NCI-H2196 treated with DMSO at 0.1 percent for 48 hours (cell line): ENCODE measurements at regions not wholly inside any gene's neighbourhood (a gene's known extent, or its start where the extent isn't known, plus 50 kb on each side); places are given as distances from the start of the nearest gene placed in this dataset.

ENCODE experiments used
- DNase-seq: peaks from one replicate; lab custom pipeline; 2025; ENCODE audit not compliant: unreplicated experiment; lab: John Stamatoyannopoulos, UW

DNA sequence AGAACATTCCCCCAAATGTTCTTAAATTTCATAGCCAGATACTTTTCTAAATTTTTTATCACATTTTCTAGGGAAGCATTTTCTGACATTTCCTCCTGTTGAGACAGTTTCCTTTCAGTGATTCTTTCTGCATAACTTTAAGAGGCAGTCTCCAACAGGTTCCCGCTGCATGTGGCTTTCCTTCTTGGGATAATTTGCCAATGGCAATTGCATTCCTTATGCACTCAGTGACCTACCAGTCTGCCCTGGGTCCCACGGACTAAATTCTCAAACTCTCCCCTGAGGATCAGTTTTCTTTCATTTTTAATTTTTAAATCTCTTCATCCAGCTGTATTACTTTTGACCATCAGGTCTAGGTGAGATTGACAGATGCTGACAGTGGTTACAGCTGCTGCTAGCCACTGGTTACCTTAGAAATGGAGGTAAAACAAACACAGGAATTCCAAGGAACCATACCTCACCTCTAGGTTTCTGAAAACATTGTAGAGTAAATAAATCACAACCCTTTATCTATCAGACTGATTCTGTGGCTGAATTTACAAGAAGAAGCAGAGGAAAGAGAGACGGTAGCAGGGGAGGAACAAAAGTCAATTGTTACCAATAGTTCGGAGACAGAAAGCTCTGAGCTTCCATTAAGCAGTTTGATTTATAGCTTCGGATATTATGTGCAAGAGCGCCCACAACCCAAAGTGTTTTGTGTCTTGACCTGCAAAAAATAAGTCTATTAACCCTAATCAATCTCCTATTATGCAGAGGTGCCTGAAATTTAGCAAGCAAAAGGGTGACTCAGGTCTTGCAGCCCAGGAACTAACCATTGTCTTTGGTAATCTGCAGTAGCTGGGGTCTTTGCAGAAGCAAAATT is 216.0 kb downstream of the PMP22 start:
- DNase-seq: no peak

DNA sequence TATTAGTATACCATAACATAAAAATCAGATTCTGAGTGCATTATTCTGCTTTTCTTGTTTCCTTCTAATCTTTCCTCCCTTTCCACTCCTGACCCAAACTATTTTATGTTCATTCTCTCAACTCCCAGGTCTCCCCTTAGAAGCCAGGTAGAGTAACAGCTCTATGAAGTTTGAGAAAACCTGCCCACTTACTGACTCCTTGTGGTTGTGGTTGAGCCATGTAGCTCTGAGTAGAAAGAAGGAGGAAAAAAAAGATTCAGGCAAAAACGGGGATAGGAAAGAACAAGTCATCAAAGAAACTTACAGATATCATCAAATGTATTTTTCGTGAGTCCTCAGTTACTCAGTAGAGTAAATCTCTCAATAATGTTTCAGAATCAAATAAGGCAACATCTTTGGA is 216.7 kb downstream of the PMP22 start:
- no peak for DNase-seq

DNA sequence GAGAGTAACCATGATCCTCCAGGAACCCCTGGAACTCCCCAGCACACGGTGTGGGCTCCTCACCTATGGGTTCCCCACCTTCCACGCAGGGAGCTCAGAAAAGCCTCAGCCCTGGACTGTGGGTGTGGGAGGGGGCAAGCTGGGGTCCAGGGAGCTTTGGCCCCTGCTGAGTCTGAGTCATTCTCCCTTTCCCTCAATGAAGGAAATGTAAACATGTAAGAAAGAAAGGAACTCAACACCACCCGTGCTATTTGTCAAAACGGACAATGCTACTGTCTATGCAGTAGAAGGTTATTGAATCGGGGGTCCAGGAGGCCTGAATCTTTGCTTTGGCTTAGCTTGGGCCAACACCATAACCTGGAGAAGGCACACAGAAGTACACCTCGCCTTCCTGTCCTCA is 222.8 kb downstream of the PMP22 start:
- DNase-seq: no peak

DNA sequence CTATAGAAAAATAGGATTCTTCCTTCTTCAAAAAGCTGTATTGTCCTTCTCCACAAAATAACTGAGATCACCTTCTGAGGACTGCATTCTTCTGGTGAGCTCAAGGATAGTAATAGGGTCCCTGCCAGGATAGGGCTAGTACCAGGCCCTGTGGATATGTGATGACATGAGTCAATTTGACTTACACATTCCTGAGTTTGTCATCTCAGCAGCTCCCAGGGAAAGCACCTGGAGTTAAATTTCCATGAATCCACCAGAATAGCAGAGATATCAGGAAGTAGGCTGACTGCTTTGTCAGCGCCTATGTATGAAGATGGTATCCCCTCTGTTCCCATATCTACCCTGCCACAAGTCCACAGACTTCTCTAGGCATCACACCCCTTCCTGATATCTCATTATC is 225.8 kb downstream of the PMP22 start:
- DNase-seq: no peak

DNA sequence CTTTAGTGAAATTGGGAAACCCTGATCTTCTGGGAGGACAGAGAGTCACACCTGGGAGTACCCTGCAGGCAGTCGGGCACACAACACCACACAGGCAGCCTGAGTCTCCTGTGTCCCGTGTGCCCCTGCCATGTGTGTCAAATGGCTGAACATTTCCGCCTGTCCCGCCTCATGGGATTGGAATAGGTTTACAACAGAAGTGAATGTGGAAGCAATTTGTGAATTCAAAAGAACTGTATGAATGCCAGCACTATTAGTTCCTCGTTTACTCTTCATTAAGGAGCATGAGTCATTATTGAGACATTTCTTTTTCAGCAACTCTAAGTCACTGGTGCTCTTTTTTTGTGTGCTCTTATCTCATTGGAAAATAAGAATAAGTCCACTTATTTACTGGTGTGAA is 226.5 kb downstream of the PMP22 start:
- no peak for DNase-seq

DNA sequence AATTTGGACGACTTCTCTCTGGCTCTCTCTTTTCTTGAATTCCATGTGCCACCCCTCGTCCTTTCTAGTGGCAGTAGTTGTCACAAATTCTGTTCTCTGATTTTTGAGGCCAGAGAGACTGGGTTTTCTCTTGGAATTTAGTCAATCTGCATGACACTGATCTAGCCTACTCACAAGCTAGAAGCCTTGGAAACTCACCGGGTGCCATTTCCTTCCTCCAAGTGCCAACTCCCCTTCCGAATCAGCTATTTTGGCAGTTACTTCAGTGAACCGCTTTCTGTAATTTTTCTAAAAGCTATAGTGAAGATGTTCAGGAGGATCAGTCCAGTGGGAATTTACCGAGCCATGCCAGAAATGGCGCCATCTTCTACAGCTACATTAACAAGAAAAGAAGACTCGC is 228.9 kb downstream of the PMP22 start:
- no peak for DNase-seq

DNA sequence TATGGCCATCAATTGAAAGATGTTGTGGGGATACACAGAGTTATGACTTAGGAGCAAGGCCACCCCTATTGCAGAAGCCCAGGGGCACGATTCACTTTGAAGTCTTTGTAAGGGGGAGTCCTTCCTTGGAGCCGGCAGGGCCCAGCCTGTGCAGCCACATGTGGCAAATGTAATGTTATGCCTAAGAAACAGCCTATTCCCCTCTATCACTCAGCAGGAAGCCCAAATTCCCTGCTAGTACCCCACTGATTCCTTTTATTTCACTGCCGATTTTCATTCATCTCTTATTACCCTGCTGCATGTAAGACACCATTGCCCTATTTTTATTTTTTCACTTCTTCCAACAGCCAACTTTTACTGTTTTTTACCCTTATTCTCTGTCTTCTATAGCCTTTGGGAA is 233.2 kb downstream of the PMP22 start:
- DNase-seq: no peak

DNA sequence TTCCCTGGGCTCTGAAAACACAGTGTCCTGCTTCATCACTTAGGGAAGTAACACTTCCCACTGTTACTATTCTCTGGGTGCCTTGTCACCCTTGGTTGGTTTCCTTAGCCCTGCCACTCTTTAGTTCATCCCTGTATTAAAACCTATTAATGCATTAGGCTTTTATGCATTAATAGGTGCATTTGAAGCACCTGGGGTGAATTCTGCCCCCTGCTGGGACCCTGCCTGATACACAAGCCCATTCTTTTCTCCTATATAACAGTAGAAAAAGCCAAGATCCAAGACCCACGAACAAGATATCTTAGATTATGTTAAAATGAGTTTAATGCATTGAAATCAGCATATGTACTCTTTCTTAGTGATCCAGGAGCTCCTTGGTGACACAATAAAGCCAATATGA is 235.7 kb downstream of the PMP22 start:
- no peak for DNase-seq

DNA sequence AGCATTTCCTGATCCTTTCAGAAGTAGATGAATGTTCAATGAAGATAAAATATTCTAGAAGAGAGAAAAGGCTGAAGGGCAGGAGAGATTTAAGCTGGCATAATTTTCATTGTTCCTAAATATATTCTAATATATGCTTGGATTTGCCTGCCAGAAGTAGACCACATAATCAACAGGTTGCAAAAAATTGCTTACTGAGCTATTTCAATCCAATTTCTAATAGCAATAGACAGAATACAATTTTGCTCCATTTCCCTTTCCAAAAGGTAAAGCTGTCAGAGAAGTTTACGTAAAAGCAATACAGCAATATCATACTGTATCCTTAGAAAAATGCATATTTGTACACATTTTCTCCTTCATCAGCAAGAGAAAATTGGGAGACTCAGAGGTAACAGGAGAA is 237.3 kb downstream of the PMP22 start:
- no peak for DNase-seq

DNA sequence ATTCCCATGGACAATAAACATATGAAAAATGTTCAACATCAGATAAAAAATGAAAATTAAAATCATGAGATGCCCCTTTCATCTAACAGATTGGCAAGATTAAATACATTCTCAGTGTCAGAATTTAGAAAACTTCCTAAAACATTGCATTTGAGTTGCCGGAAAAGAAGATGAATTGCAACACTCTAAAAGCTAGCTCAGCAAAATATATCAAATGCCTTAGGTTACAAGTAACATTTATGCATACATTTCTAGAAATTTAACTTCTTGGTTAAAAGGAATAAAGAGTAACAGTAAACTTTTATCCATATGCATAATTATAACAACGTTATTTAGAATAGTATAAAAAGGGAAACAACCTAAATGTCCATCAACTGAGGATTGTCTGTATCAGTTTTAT is 239.0 kb downstream of the PMP22 start:
- DNase-seq: no peak

DNA sequence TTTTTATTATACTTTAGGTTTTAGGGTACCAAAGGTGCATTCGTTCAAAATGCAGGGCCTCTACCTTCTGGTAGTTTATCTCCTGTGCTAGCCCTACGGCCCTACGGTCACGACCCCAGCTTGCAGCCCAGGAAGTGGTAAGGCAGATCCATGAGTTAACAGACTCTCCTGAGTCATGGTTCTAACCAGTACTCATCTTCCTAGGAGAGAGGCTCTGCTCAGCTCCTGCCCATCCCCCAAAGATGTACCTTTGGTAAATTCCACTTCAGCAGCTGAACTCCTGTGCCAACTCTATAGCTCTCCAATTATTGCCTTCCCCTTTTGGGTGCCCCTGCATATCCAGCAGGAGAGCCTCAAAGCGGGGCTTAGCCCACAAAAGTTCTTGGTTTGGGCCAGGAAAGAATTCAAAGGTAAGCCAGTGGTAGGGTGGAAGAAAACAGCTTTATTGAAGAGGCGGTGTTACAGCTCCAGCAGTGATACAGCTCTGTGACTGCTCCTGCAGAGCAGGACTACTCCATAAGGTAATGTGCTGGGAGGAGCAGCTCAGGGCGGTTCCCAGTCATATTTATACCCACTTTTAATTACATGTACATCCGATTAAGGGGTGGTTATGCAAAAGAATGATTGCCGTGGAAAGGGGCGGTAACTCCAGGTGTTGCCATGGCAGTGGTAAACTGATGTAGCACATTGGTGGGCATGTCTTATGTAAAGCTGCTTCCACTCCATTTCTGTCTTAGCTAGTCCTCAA is 241.4 kb downstream of the PMP22 start:
- DNase-seq: no peak

DNA sequence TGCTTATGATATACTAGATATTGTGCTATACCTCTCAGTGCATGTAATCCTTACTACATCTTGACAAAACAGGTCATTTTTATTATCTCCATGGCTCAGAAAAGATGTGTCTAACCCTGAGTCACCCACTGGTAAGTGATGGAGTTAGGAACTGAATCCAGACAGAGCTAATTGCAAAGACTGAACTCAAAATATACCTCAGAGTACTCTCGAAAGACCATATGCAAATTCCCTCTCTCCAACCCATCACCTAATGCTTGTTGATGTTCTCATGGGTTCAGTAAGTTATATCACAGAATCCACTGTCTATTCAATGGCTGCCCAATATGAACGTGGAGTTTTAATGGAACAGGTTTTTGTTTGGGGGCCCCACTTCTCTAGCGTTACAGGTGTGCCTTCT is 246.0 kb downstream of the PMP22 start:
- DNase-seq: no peak

DNA sequence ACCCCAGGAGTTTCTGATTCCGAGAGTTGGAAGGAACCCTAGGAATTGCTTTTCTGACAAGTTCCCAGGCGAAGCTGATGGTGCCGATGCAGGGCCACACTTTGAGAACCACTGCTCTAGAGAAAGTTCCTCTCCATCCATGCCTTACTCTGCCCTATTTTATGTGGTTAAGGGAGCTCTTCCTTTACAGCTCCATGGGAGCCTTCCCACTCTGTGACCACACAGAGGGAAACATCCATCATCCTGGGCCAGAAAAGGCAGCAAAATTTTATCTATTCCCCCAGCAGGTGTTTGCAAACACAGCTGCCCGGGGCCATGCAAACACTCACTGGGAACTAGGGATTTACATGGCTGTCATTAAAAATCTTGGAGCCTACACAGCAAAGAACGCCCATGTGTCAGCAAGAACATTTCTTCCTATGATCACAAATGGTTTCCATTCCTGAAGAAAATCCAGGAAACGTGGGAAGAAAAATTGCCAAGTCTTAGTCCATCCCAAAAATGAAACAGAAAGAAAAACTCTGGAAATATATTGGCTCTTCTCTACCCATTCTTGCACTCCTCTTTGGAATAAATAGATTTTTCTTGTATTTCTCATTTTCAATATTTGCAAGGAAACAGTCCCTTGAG is 252.7 kb downstream of the PMP22 start:
- no peak for DNase-seq

DNA sequence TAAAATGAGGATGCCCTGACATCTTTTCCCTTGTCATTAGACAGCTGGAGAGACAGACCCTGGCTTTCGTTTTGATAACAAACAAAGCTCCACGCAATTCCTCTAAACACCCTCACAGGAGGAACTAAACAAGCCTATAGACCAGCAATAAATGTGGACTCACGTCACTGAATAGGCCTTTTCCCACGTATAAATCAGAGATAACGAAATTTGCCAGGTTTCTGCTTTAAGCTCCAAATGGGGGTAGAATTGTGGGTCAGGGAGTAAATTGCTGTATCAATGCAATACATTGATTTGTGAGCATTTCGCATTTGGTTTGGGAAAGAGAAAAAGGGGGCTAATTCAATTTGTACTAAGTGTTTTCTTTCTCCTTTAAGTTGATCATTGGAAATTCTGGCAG is 256.0 kb downstream of the PMP22 start:
- DNase-seq: no peak

DNA sequence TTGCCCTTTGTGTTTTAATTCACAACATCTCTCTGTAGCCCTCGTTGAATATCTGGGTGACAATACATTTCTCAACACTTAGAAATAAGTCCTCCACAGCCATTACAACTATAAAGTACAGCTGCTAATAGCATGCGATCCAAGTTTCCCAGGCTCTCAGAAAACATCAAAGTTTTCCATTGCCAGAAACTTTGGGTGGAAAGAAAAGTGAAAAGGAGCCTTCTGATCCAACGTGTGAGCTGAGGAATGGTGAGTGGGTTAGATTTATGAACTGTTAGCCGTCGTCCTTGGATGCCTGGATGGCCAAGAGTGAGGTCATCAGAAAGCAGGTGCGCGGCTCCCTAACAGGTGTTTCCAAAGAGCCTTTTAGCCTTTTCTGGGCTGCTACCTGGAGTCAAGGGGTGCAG is 258.0 kb downstream of the PMP22 start:
- no peak for DNase-seq

DNA sequence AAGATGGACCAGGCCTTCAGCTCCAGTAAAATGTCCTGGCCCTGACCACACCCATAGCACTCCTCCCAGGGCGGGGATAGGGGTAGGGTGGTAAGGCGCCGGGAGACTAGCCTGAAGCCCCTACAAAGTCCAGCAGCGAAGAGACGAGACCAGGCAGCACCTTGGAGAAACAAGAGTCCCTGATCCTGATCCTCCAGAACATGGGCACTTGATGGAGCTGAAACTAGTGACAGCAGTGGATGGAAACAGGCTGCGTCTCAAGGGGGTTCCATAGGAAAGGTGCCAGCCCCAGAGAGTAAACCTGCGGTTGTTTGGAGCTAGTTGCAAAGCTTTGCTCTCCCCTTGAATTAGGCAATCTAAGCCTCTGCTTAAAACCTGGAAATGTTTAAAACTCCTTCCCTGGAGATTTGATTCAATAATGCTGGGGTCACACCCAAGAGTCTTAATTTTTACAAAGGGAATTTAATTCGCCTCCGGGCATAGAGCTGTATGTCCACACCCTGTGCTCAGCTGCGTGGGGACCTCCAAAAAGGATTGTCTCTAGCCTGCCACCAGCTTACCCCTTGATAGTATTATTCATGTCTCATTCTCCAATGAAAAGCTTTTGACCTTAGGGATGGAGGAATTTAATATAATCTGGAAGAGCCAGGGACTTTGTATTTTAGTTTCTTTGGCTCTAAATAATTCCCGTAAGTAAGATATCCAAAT is 258.6 kb downstream of the PMP22 start:
- DNase-seq: no peak

DNA sequence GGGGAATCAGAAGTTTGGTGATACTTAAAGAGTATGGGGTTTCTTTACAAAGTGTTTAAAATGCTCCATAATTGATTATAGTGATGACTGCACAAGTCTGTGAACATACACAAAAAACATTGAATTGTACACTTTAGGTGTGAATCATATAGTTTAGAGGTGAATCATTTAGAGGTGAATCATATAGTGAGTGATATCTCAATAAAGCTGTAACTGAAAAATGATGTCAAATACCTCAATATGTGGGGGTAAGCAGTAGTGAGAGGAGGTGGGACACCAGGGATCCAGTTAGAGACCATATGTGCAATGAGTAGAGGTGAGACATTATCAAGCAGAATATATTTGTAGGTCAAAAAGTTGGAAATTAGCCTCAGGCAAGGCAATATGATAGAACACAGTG is 264.5 kb downstream of the PMP22 start:
- no peak for DNase-seq

DNA sequence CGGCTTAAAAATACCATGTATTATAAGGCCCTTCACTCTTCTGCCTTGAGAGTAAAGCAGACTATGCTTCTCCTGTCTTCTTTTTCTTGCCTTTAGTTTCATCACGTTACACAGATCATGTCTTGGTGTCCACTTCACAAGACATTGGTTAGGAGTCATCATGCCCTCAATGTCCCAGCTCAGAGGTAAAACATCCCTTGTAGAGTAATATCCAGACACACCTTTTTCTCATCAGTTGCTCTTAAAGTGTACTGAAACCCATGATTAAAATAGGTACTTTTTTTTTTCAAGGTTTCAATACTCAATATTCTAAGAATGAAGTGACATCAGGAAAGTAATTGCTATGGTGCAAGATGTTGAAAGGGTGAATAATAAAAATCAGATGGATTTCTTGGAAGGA is 267.8 kb downstream of the PMP22 start:
- DNase-seq: no peak

DNA sequence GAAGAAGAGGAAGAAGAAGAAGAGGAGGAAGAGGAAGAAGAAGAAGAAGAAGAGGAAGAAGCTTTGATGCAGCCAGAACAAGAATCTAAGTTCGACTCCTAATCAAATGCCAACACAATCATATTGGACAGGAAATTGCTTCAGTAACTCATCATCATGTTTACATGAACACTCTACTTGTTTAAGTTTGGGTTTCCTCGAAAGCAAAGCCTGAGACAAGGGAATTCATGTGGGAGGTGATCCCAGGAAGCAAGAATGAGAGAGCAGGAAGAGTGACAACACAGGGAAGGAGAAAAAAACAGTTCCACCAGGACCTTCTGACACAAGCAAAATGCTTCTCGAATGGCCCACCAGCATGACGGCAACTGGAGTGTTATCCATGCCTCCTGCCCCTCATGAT is 279.0 kb downstream of the PMP22 start:
- DNase-seq: no peak

DNA sequence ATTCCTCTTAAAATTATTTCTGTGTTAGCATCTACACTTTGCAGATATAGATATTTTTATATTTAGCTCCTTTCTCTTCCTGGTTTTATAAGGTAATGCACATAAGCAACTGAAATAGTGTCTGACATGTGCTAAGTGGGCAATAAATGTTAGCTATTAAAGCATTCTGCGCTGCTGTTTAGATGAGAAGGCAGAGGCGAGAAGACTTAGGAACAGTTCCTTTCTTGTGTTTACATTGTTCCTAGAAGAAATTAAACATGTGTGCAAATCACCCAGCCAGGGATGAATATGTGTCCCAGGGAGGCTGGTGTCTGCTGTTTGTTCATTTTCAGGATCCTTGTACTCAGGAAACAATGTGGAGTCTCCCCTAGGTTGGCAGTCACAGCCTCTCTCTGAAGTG is 292.3 kb downstream of the PMP22 start:
- DNase-seq: no peak

DNA sequence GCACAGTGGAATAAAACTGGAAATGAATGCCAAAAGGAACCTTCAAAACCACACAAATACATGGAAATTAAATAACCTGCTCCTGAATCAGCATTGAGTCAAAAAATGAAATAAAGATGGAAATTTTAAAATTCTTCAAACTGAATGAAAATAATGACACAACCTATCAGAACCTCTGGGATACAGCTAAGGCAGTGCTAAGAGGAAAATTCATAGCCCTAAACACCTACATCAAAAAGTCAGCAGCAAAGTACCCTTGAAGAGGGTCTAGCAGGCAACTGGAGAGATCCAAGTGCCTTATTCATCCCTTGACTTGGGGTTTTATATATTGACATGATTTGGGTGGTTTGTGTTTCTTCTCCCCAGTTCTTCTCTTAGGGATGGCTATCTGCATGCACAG is 294.1 kb downstream of the PMP22 start:
- no peak for DNase-seq
